ENCODE measurements at regions not wholly inside any gene's neighbourhood (a gene's known extent, or its start where the extent isn't known, plus 50 kb on each side); places are given as distances from the start of the nearest gene placed in this dataset.
"Not testable (repeated sequence)": the region's sequence is repeated elsewhere in the genome, so short reads cannot be mapped to it uniquely, and the experiment has no call there.

DNA sequence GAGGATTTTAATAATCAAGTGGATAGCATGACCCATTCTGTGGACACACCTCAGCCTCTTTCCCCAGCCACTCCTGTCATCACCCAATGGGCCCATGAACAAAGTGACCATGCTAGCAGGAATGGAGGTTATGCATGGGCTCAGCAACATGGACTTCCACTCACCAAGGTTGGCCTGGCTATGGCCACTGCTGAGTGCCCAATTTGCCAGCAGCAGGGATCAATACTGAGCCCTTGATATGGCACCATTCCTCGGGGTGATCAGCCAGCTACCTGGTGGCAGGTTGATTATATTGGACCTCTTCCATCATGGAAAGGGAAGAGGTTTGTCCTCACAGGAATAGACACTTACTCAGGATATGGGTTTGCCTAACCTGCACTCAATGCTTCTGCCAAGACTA lies 173.9 kb upstream of the C1orf87 start:
- TF ChIP-seq, protein P1, sequence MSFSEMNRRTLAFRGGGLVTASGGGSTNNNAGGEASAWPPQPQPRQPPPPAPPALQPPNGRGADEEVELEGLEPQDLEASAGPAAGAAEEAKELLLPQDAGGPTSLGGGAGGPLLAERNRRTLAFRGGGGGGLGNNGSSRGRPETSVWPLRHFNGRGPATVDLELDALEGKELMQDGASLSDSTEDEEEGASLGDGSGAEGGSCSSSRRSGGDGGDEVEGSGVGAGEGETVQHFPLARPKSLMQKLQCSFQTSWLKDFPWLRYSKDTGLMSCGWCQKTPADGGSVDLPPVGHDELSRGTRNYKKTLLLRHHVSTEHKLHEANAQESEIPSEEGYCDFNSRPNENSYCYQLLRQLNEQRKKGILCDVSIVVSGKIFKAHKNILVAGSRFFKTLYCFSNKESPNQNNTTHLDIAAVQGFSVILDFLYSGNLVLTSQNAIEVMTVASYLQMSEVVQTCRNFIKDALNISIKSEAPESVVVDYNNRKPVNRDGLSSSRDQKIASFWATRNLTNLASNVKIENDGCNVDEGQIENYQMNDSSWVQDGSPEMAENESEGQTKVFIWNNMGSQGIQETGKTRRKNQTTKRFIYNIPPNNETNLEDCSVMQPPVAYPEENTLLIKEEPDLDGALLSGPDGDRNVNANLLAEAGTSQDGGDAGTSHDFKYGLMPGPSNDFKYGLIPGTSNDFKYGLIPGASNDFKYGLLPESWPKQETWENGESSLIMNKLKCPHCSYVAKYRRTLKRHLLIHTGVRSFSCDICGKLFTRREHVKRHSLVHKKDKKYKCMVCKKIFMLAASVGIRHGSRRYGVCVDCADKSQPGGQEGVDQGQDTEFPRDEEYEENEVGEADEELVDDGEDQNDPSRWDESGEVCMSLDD (tag by site-specific recombination; IDR thresholded peaks at IDR 0.05): not testable (repeated sequence)
- TF ChIP-seq, protein P2, sequence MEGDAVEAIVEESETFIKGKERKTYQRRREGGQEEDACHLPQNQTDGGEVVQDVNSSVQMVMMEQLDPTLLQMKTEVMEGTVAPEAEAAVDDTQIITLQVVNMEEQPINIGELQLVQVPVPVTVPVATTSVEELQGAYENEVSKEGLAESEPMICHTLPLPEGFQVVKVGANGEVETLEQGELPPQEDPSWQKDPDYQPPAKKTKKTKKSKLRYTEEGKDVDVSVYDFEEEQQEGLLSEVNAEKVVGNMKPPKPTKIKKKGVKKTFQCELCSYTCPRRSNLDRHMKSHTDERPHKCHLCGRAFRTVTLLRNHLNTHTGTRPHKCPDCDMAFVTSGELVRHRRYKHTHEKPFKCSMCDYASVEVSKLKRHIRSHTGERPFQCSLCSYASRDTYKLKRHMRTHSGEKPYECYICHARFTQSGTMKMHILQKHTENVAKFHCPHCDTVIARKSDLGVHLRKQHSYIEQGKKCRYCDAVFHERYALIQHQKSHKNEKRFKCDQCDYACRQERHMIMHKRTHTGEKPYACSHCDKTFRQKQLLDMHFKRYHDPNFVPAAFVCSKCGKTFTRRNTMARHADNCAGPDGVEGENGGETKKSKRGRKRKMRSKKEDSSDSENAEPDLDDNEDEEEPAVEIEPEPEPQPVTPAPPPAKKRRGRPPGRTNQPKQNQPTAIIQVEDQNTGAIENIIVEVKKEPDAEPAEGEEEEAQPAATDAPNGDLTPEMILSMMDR (tag by site-specific recombination; IDR thresholded peaks at IDR 0.05): not testable (repeated sequence)
- TF ChIP-seq ZBTB20 (tag by site-specific recombination; IDR thresholded peaks at IDR 0.05); GLI2 (tag by site-specific recombination; IDR thresholded peaks at IDR 0.05; ENCODE audit: borderline replicate concordance, low read depth): not testable (repeated sequence)

Measured in HEK293 (cell line).